Spleen (tissue), 11 donors: ENCODE measurements at regions not wholly inside any gene's neighbourhood (a gene's known extent, or its start where the extent isn't known, plus 50 kb on each side); places are given as distances from the start of the nearest gene placed in this dataset.

Source experiments
- DNase-seq: peaks from one replicate; pipeline ENCODE4 v3.0.0-alpha.2; 2020
- H3K27ac ChIP-seq, 8 donors: fragments of 200-600 bp; sonication (generic) in 7 of 8; 1 replicate in 4 of 8; 2 replicates in 4 of 8; pipeline versions ENCODE4 v1.5.0 to v1.8.0; 2016 to 2021; ENCODE audit warnings: inconsistent platforms in 4 of 8, mild to moderate bottlenecking in 4 of 8, moderate library complexity in 1 of 8
- H3K27me3 ChIP-seq, 7 donors: fragments of 200-600 bp; sonication (generic) in 6 of 7; replicated peaks in 1 of 7; 1 replicate in 4 of 7; 2 replicates in 3 of 7; pipeline versions ENCODE4 v1.5.0 to v1.8.0; 2016 to 2021; ENCODE audit warnings: inconsistent platforms in 3 of 7, mild to moderate bottlenecking in 1 of 7
- H3K36me3 ChIP-seq, 6 donors: fragments of 200-600 bp; sonication (generic) in 5 of 6; 1 replicate in 4 of 6; 2 replicates in 2 of 6; pipeline versions ENCODE4 v1.5.0 to v1.8.0; 2016 to 2021; ENCODE audit warnings: inconsistent platforms in 2 of 6
- H3K4me1 ChIP-seq, 6 donors: fragments of 200-600 bp; sonication (generic) in 5 of 6; 1 replicate in 3 of 6; 2 replicates in 3 of 6; pipeline versions ENCODE4 v1.5.0 to v1.8.0; 2016 to 2021; ENCODE audit warnings: inconsistent platforms in 3 of 6
- H3K4me3 ChIP-seq, 8 donors: fragments of 200-600 bp; sonication (generic) in 7 of 8; 1 replicate in 4 of 8; 2 replicates in 4 of 8; pipeline versions ENCODE4 v1.5.0 to v1.8.0; 2016 to 2021; ENCODE audit warnings: inconsistent platforms in 4 of 8, mild to moderate bottlenecking in 4 of 8, moderate library complexity in 2 of 8
- H3K9me3 ChIP-seq, 8 donors: fragments of 200-600 bp; sonication (generic) in 7 of 8; 1 replicate in 4 of 8; 2 replicates in 4 of 8; pipeline versions ENCODE4 v1.5.0 to v1.8.0; 2016 to 2021; ENCODE audit warnings: inconsistent platforms in 4 of 8
- POLR2A ChIP-seq, 3 donors: fragments of 450-650 bp; IDR thresholded peaks; one replicate each; pipeline ENCODE4 v1.5.1; 2017; ENCODE audit warnings: antibody characterized with exemption in 3 of 3, mild to moderate bottlenecking in 1 of 3
- POLR2AphosphoS5 ChIP-seq, 3 donors: sonication (generic); formaldehyde crosslinking; IDR thresholded peaks; one replicate each; pipeline ENCODE4 v1.5.1; 2017; ENCODE audit warnings: antibody characterized with exemption in 3 of 3
- WGBS, 5 donors: extraction: QIAGEN DNeasy Blood & Tissue Kit in 3 of 5; methylation state at CpG; one replicate each; pipeline versions ENCODE4 v1.1.5 to v1.1.7; 2013 to 2018; 5-methylcytosine and 5-hydroxymethylcytosine counted together
- intact Hi-C: fragments of 100-400 bp; cut with DNase I; formaldehyde crosslinking; loops from one replicate; pipeline ENCODE4 v1.15.0; 2023; ENCODE audit warnings: low total_unique reads
- TF ChIP-seq, protein P1 (sequence below), 11 experiments: fragments of 200-600 bp in 7 of 11; fragments of 450-650 bp in 4 of 11; sonication (generic) in 4 of 11; IDR thresholded peaks in 8 of 11; conservative IDR thresholded peaks in 3 of 11; 1 replicate in 7 of 11; 2 replicates in 4 of 11; pipeline versions ENCODE4 v1.4.0 to v1.8.0; 2016 to 2021; ENCODE audit warnings: antibody characterized with exemption in 11 of 11, inconsistent platforms in 4 of 11, mild to moderate bottlenecking in 1 of 11
- donor health status: healthy with polysubstance abuse.
- donor health status: DM: no; HTN: no; CAD: no; lungs with moderate emphysema.
- donor health status: DM: no; HTN: no; CAD: no.
- donor health status: Bipolar disorder and iron deficiency.
- donor health status: healthy.
- donor health status: DM: no; HTN: no; CAD: no.
- donor health status: DM: yes; HTN: yes; CAD: no.

GRCh38 chr2:129883121-129883520, 96.3 kb upstream of the RAB6C start:
- Histone ChIP-seq H3K27ac (no peak overlapping the region), H3K4me3 (no peak overlapping the region), H3K4me1 (peaks cover 0 to 4% (median 2%) of the 10 kb centered on the region in 6 donors), H3K27me3 (peaks cover 0 to 5% (median 0%) of the 10 kb centered on the region in 7 donors), H3K9me3 (no peaks in the 10 kb centered on the region), H3K36me3 (no peaks in the 10 kb centered on the region)
- DNase-seq: no peak
- TF ChIP-seq, protein P1, sequence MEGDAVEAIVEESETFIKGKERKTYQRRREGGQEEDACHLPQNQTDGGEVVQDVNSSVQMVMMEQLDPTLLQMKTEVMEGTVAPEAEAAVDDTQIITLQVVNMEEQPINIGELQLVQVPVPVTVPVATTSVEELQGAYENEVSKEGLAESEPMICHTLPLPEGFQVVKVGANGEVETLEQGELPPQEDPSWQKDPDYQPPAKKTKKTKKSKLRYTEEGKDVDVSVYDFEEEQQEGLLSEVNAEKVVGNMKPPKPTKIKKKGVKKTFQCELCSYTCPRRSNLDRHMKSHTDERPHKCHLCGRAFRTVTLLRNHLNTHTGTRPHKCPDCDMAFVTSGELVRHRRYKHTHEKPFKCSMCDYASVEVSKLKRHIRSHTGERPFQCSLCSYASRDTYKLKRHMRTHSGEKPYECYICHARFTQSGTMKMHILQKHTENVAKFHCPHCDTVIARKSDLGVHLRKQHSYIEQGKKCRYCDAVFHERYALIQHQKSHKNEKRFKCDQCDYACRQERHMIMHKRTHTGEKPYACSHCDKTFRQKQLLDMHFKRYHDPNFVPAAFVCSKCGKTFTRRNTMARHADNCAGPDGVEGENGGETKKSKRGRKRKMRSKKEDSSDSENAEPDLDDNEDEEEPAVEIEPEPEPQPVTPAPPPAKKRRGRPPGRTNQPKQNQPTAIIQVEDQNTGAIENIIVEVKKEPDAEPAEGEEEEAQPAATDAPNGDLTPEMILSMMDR (IDR thresholded peaks at IDR 0.05 in 8 of 11, conservative IDR thresholded peaks at IDR 0.05 in 3 of 11): no peak
- TF ChIP-seq POLR2A (IDR thresholded peaks at IDR 0.05): no peak
- no peak for TF ChIP-seq POLR2AphosphoS5 (IDR thresholded peaks at IDR 0.05)
- intact Hi-C loops: no loop called here
- 80 to 89% (median 84%) methylated on average over 3 of the region's 3 CpGs for WGBS, 5 donors

DNA sequence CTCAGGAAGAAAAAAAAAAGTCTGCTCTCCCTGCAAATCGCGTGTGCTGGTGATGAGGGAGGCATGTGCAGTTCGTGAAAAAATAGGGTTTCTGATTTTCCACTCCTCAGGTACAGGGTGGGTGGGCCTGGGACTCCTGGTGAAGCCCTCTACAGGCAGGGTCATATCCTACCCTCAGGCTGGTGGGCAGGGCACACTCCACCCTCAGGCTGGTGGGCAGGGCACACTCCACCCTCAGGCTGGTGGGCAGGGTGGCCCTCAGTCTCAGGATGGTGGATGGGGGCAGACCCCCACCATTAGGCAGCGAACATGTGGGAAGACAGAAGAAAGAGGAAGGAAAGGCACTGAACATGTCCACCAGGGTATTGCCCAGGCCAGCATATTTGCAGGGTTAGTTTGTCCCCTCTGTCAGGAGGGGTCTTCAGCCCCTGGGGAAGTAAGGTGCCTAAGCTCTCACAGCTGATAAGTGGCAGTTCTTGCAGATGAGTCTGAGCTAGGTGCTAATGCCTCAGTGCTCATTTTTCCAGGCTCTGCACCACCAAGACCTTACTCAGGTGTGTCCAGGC, 95.2 kb upstream of the RAB6C start:
- no peaks in the 10 kb centered on the region for H3K4me1 ChIP-seq
- TF ChIP-seq POLR2AphosphoS5 (IDR thresholded peaks at IDR 0.05) (no peak), POLR2A (IDR thresholded peaks at IDR 0.05) (no peak)
- TF ChIP-seq, protein P1 (IDR thresholded peaks at IDR 0.05 in 8 of 11, conservative IDR thresholded peaks at IDR 0.05 in 3 of 11): no peak
- no peaks in the 10 kb centered on the region for H3K36me3 ChIP-seq
- no peak overlapping the region for H3K4me3 ChIP-seq
- 78 to 93% (median 81%) methylated on average over 4 of the region's 4 CpGs for WGBS, 5 donors
- H3K9me3 ChIP-seq: no peaks in the 10 kb centered on the region
- intact Hi-C loops: no loop called here
- no peak overlapping the region for H3K27ac ChIP-seq
- no peak for DNase-seq
- peaks cover 0 to 8% (median 0%) of the 10 kb centered on the region in 7 donors for H3K27me3 ChIP-seq

DNA sequence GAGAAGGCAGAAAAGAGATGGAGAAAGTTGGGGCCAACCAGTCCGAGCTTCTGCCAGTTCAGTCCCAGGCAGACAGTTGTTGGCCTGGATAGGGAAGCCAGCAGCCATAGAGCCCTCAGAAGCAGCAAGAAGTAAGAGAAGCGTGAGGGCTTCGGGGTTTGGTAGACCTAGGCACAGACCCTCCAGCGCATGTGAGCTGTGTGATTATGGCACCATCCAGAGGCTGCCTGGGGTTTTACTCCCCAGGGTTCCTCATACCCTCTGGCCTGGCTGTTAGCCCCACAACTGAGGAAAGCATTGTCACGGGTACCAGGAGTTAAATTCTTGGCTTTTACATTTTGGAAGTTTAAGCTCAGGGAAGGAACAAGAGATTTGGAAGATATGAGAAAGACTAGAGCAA, 93.7 kb upstream of the RAB6C start:
- Histone ChIP-seq H3K36me3 (no peaks in the 10 kb centered on the region), H3K9me3 (no peaks in the 10 kb centered on the region), H3K4me3 (no peak overlapping the region), H3K27me3 (peaks cover 0 to 22% (median 0%) of the 10 kb centered on the region in 7 donors), H3K4me1 (no peaks in the 10 kb centered on the region), H3K27ac (no peak overlapping the region)
- intact Hi-C loops: no loop called here
- TF ChIP-seq POLR2AphosphoS5 (IDR thresholded peaks at IDR 0.05) (no peak), POLR2A (IDR thresholded peaks at IDR 0.05) (no peak)
- TF ChIP-seq, protein P1 (IDR thresholded peaks at IDR 0.05 in 8 of 11, conservative IDR thresholded peaks at IDR 0.05 in 3 of 11): no peak
- no peak for DNase-seq
- 29 to 53% (median 41%) methylated on average over 5 of the region's 5 CpGs for WGBS, 5 donors

DNA sequence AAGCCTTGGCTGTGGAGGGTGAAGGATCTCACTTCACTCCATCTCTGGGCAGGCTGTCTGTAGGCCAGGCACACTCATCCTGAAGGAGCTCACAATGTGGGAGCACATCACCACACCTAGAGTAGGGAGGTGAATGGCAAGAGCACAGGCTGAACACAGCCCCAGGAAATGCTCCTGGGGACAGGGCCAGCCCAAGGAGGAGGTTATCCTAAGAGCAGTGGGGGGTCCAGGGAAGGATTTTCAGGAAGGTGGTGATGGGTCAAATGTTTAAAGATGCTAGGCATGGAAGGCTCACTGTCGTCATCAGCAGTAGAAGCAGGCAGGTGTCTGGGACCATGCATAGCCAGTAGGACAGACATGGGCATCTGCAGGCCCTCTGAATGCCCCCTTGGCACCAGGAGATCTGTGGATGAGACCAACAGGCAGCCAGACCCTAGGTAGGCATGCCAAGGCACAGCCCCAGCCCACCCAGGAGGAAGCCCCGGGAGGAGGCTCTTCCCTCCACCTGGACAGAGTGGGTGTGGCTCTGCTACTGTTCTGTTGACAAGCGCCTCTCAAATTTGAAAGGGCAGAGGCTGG, 91.7 kb upstream of the RAB6C start:
- TF ChIP-seq POLR2AphosphoS5 (IDR thresholded peaks at IDR 0.05): no peak
- no peak for TF ChIP-seq POLR2A (IDR thresholded peaks at IDR 0.05)
- TF ChIP-seq, protein P1 (IDR thresholded peaks at IDR 0.05 in 8 of 11, conservative IDR thresholded peaks at IDR 0.05 in 3 of 11): no peak
- H3K4me1 ChIP-seq: no peaks in the 10 kb centered on the region
- H3K4me3 ChIP-seq: no peak overlapping the region
- intact Hi-C loops: no loop called here
- DNase-seq: peak; percentile 59
- no peak overlapping the region for H3K27ac ChIP-seq
- H3K36me3 ChIP-seq: no peaks in the 10 kb centered on the region
- no peaks in the 10 kb centered on the region for H3K9me3 ChIP-seq
- 58 to 77% (median 63%) methylated on average over 3 of the region's 3 CpGs for WGBS, 5 donors
- H3K27me3 ChIP-seq: peaks cover 0 to 43% (median 0%) of the 10 kb centered on the region in 7 donors
